SK-MEL-5 (cell line): ENCODE measurements at regions not wholly inside any gene's neighbourhood (a gene's known extent, or its start where the extent isn't known, plus 50 kb on each side); places are given as distances from the start of the nearest gene placed in this dataset.
"Not testable (repeated sequence)": the region's sequence is repeated elsewhere in the genome, so short reads cannot be mapped to it uniquely, and the experiment has no call there.

Source experiments
- DNase-seq: peaks from one replicate; pipeline ENCODE4 v3.0.0-alpha.2; 2016; ENCODE audit warnings: low read depth, low spot score
- in situ Hi-C: cut with HindIII; loops from 2 replicates; pipeline ENCODE4 v1.10.0; 2016; ENCODE audit warnings: low sequenced_read_pairs, high pct_unique_total_duplicates, low pct_unique_long_range_greater_than_20kb

DNA sequence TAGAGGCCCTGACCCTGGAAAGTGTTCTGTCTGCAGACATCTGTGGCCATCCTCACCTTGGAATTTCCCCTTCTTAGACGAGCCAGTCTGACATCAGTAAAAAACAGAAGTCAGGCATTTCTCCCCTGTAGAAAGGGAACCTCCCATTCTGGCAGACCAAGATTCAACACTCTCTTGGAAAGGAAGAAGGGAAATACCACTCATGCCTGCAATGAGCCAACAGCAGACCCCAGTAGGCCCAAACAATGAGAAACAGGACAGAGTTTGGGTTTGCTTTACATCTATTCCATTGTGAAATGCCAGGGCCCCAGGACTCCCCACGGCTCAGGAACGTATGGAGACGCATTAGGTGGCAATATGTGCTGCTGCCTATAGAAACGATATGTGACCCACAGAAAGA is 264.0 kb upstream of the NSMCE3 start:
- no peak for DNase-seq
- in situ Hi-C loops, result no loop called here

DNA sequence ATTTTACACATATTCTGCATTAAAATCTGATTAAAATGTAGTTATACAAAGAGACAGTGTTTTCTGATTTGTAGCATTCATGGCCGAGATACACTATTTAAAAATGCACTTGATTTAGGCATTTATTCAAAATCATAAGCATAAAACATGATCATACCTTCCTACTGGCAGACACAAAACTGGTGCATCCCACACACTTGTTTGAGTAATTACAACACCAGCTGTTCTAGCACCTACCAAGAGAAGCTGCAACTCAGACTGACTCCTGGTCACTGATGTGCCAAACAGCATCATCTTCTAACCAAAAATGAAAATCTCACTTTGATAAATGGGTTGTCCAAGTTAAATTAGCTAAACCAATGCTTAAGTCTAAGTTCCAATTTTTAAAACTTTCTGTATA is 262.7 kb upstream of the NSMCE3 start:
- in situ Hi-C loops, result no loop called here
- no peak for DNase-seq

DNA sequence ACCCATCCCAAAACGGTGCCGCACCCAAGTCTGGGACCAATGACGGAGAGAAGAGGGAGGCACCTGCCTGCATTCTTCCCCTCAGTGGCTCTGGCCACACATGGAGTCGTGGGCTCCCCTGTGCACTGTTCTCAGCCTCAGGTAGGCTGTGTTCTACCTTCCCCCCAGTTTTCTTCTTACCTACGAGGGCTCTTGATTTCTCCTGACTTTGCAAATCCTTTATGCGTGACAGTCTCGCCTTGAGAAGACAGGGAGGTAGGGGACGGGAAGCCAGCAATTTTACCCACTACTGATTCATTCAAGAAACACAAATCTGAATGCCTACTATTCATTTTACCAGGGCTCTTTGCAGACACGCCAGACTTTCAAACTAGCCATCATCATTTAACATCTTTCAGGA is 261.3 kb upstream of the NSMCE3 start:
- DNase-seq, result no peak
- in situ Hi-C loops, result no loop called here

DNA sequence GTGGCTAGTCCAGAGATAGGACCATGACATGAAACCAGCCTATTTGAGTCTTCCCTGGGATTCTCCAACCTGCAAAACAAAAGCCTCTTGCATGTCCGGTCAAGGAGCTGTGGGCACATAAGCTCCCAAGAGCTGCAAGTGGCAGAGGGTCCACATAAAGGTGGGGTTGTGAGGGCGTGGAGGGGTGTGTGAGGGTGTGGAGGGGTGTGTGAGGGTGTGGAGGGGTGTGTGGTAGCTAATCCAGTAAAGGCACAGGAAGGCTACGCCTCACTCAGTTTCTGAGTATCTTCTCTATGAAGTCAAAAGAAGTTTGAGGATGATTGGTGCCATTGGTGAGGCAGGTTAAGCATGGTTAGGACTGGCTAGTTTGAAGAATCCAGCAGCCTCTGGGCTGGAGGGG is 259.4 kb upstream of the NSMCE3 start:
- in situ Hi-C loops, result no loop called here
- DNase-seq, result no peak

DNA sequence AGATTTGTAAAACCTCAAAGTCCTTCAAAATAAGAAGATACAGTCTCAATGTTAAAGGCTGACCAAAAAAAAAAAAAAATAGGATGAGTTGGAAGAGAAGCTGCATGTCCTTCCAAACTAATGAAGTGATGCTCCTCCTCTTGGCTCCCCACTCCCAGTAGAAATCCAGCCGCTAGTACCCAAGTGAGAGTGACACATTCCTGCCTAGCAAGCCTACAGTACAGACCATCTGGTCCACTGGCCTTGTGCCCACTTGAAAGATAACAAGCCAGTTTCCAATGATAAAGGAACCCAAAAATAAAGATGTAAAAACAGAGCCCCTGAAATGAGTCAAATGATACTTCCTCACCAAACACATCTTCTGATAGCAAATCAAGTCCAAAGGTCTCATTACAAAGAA is 258.7 kb upstream of the NSMCE3 start:
- DNase-seq, result no peak
- in situ Hi-C loops, result no loop called here

DNA sequence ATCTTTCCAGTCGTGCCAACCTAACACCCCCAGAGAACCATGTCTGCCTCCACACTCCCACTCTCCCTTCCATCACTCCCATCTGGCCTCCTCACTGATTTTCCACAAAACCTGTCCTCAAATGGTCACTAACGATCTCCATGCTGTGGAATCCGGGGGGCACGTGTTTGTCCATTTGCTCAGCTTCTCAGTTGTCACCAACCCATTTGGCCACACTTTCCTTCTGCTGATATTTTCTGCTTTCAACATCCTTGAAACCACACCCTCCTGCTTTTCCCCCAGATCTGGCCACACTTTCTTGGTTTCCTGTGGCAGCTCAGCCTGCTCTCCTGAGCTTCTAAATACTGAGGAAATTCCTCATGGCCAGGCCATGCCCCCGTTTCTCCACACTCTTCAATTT is 257.2 kb upstream of the NSMCE3 start:
- in situ Hi-C loops, result no loop called here
- no peak for DNase-seq

DNA sequence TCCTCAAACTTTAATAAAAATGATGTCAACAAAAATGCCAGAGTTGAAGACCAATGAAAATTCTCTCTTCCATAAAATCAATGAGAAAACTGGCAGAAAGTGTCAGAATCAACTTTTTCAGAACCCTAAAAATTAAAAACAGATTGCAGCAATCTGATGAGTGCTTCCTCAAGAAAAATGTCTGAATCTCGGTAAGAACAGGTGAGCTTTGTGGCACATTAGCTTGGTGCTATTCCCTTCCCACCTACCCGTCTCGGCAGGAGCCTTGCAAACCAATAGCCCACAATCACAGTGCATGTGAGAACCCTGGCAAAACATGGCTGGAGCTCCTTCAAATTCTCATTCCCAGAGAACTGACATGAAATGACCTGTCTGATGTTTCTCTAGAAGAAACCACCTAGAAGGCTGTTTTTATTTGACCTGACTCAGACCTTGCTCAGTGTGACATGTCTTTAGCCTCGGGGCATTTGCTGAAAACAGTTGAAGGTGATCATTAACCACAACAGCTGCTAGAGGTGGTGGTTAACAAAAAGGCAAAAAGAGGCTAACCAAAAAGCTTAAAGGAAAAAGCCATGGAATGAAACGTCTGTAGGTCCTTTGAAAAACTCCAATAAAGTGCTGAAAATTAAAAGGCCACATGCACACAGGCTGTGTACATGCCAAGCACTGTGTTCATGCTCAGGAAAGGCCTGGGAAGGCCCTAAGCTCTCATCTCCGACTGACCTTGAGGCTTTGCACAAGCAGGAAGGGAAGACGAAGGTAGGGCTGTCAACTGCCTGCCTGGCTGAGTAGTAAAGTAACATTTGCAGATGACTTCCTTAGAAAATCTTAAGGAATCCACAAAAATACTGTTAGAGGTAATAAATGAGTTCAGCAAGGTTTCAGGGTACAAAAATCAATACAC is 253.0 kb upstream of the NSMCE3 start:
- no peak for DNase-seq
- in situ Hi-C loops, result no loop called here

DNA sequence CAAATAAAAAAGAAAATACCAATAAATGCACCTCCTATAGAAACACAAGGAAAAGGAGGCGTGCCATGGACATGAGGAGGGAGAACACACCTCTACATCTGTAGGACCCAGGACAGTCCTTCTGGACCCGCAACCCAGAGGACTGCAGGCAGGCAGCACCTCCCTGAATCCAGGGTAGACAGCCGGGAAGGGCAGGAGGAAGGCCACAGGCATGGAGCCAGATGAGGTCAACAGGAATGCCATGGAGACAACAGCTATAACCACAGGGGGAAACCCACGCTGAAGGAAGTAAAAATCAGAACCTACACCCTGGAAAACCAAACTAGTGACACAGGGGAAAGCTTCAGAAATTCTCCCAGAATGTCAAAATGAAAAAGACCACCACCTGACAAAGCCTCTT is 248.8 kb upstream of the NSMCE3 start:
- DNase-seq, result no peak
- in situ Hi-C loops, result no loop called here

DNA sequence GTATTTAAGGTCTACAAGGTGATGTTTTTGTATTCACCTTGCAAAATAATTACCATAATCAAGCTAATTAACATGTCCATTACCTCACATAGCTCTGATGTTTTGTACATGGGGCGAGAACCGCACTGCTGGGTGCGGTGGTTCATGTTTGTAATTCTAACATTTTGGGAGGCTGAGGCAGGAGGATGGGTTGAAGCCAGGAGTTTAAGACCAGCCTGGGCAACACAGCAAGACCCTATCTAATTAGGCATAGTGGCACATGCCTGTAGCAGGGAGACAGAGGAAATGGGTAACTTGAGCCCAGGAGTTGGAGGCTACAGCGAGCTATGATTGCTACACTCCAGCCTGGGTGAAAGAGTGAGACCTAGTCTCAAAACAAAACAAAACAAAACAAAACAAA is 248.2 kb upstream of the NSMCE3 start:
- no peak for DNase-seq
- in situ Hi-C loops, result no loop called here

DNA sequence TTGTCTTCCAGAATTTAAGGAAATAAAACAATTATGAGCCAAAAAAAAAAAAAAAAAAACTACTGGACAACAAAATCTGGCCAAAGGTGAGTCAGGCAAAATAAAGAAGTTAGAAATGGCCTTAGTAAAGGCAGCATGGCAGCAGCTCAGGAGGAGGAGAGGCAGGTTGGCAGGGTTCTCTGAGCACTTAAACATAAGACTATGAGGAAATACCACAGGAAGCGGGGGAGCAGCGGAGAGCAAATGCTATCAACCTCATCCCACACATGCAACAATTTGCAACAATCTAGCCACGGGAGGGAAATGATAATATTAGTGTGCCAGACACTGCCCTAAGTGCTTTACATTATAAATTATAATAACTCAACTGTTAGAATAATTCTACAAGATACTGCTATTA is 247.3 kb upstream of the NSMCE3 start:
- in situ Hi-C loops, result no loop called here
- DNase-seq, result no peak

DNA sequence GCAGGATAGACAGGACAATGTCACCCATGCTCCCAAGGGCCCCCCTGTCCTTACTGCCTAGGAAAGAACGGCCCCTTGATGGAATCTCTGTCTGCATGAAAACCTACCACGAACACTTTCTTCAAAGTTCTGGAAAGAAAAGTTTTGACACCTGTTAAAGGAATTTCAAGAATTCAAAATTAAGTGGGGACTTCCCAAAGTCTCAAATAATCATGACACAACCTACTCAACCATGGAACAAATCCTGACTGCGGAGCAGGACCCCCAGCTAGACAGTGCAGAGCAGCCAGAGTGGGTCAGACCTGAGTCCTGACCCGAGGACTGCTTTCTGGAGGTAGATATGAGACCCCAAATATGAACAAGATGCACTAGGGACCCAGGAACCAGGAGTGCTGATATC is 245.3 kb upstream of the NSMCE3 start:
- in situ Hi-C loops, result no loop called here
- DNase-seq, result no peak

DNA sequence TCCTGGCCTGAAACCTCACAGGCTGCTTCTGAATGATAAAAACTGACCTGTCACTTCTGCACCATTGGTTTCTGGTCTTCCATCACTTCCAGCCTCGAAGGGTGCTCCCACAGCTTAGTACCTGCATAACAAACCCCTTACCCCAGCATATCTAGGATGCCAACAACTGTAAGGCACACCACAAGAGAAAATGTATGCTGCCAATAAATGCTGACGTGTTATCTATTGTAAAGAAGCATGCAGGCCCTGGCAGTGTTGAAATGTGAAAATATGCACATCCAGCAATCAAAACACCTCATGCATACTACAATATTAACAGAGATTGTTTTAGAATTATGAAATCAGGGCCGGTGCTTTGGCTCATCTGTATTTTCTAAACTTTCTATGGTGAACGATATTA is 242.0 kb upstream of the NSMCE3 start:
- in situ Hi-C loops, result no loop called here
- no peak for DNase-seq

DNA sequence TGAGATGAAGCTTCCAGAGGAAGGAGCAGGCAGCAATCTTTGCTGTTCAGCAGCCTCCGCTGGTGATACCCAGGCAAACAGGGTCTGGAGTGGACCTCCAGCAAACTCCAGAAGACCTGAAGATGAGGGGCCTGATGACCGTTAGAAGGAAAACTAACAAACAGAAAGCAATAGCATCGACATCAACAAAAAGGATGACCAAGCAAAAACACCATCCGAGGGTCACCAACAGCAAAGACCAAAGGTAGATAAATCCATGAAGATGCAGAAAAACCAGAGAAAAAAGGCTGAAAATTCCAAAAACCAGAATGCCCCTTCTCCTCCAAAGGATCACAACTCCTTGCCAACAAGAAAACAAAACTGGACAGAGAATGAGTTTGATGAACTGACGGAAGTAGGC is 235.9 kb upstream of the NSMCE3 start:
- DNase-seq, in situ Hi-C loops: not testable (repeated sequence)

DNA sequence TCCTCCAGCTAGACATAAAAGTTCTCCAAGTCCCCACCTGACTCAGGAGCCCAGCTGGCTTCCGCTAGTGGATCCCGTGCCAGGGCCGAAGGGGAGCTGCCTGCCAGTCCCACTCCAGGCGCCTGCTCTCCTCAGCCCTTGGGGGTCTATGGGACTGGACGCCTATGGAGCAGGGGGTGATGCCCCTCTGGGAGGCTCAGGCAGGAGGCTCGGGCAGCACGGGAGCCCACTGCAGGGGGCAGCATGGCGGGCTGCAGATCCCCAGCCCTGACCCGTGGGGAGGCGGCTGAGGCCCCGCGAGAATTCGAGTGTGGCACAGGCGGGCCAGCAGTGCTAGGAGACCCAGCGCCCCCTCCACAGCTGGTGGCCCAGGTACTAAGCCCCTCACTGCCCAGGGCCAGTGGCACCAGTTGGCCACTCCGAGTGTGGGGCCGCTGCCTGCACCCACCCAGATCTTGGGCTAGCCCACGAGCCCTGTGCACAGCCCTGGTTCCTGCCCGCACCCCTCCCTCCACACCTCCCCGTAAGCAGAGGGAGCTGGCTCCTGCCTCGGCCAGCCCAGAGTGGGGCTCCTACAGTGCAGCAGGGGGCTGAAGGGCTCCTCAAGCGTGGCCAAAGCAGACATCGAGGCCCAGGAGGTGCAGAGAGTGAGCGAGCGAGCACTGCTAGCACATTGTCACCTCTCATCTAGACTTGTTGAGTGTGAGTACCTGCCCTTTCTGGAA is 221.3 kb upstream of the NSMCE3 start:
- no peak for DNase-seq
- in situ Hi-C loops, result no loop called here

DNA sequence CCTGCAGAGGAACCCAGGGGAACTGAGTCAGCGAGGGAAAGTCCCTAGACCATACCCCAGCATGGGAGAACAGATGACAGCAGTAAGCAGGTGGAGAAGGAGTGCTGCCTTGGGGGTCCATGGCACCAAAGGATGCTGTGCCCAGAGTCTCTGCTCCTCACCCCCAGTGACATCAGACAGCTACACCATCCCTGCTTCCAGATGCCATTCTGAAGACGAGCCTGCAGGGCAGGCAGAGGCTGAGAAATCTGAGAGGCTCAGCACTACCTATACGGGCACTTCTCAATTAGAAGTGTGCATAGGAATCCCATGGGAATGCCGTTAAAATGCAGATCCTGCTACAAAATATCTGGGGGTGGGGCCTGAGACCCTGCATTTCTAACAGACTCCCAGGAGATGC is 211.3 kb upstream of the NSMCE3 start:
- DNase-seq, result no peak

DNA sequence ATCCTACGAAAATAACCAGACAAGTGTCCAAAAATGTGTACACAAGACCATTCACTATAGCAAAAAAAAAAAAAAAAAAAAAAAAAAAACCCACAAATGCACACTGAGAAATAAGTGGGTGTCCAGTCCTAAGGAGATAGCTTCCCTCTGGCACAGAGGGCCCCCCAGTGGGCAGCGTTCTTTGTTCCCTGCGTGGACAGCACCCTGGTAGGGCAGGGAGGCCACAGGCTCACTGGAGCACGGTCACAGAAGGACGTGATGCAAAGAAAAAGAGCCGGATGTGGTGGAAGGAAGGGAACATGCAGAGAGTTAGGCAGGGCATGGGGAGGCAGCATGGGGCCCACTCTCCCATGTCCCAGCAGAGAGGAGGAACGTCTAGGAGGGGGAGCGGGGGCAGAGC is 210.7 kb upstream of the NSMCE3 start:
- in situ Hi-C loops, result no loop called here
- DNase-seq, result no peak

More for the DNA sequence above, 211.3 kb upstream of the NSMCE3 start:
- in situ Hi-C loops, result no loop called here

DNA sequence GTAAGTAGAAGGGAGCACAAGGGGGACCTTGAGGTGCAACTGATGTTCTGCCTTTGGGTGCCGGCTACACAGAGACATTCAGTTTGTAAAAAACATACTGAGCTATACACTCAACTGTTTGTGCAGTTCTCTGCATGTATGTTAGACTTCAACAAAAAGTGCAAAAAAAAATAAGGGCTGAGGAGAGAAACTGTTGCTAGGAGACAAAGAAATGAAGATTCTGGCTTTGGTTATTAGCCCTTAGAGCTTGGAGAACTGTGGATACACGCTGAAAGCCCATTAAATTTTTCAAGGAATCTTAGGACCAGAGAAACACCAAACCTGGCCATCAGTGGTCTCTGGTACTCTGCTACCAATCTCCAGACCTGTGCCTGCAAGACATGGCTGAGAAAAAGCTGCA is 207.6 kb upstream of the NSMCE3 start:
- no peak for DNase-seq
- in situ Hi-C loops, result no loop called here

DNA sequence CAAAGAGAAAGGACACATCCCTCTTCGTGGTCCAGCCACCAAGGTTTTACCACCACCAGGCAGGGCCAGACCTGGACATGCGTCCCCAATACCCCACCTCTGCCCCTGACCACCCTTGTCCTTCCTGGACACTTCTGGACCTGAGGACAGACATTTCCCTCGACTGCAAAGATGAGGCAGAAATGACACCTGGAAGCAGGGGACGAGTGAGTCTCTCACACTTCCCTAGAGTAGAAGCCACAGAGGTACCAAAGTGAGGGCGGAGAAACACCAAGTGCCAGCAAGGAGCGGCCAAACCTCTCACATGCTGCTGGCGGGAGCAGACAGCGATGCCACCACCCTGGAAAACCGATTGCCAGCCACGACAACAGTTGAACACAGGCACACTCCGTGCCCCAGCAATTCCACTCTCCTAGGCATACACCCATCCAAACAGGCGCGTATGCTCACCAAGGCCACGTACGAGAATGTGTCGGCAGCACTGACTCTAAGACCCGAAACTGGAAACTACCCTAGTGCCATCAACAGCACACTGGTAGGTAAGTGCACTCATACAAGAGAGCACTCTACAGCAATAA is 207.0 kb upstream of the NSMCE3 start:
- in situ Hi-C loops, result no loop called here
- DNase-seq, result no peak

DNA sequence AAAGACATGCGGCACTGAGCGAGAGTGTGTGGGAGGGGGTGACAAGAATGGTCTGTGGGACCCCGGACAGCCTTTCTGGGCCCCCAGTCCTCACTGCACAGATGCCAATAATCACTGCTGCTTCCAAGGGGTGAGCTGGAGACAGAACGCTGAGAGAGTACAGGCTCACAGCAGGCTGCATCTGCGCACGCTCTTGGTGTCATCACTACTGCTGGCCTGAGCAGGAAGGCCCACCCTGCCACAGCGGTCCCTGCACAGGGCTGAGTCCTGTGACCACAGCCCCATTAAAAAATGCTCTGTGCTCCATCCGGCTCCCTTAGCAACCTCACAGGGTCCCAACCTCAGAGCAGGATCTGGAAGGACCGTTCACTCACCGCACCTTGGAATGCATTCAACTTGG is 205.5 kb upstream of the NSMCE3 start:
- in situ Hi-C loops, result no loop called here
- no peak for DNase-seq
